HEK293 (cell line): ENCODE measurements at regions not wholly inside any gene's neighbourhood (a gene's known extent, or its start where the extent isn't known, plus 50 kb on each side); places are given as distances from the start of the nearest gene placed in this dataset.

Source experiments
- TF ChIP-seq, protein P1 (sequence below): fragments of 450-650 bp; formaldehyde crosslinking; IDR thresholded peaks from 2 replicates; pipeline ENCODE4 v1.5.1; 2016; ENCODE audit warnings: missing biosample characterization, missing genetic modification characterization
- TF ChIP-seq, protein P2 (sequence below): fragments of 450-650 bp; formaldehyde crosslinking; IDR thresholded peaks from 2 replicates; pipeline ENCODE4 v1.5.1; 2016; ENCODE audit warnings: missing biosample characterization, missing genetic modification characterization

DNA sequence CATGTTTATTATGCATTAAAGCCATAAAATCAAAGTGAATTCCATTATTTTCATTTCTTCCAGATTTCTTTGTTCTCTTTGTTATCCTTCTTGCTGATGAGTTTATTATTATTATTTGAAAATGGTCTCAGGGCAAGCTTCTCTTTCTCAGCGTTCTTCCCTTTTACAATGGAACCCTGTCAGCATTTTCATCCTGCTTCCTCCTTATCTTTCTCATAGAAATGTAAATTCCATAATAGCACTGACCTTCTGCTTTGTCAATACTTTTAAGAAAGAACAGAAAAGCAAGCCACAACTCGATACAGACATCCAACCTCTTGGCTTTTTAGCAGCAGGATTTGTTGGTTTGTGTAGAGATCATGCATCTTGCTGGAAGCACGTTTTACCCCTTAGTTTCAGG is 114.0 kb upstream of the BASP1 start:
- TF ChIP-seq, protein P1, sequence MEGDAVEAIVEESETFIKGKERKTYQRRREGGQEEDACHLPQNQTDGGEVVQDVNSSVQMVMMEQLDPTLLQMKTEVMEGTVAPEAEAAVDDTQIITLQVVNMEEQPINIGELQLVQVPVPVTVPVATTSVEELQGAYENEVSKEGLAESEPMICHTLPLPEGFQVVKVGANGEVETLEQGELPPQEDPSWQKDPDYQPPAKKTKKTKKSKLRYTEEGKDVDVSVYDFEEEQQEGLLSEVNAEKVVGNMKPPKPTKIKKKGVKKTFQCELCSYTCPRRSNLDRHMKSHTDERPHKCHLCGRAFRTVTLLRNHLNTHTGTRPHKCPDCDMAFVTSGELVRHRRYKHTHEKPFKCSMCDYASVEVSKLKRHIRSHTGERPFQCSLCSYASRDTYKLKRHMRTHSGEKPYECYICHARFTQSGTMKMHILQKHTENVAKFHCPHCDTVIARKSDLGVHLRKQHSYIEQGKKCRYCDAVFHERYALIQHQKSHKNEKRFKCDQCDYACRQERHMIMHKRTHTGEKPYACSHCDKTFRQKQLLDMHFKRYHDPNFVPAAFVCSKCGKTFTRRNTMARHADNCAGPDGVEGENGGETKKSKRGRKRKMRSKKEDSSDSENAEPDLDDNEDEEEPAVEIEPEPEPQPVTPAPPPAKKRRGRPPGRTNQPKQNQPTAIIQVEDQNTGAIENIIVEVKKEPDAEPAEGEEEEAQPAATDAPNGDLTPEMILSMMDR (tag by site-specific recombination): no peak
- TF ChIP-seq, protein P2, sequence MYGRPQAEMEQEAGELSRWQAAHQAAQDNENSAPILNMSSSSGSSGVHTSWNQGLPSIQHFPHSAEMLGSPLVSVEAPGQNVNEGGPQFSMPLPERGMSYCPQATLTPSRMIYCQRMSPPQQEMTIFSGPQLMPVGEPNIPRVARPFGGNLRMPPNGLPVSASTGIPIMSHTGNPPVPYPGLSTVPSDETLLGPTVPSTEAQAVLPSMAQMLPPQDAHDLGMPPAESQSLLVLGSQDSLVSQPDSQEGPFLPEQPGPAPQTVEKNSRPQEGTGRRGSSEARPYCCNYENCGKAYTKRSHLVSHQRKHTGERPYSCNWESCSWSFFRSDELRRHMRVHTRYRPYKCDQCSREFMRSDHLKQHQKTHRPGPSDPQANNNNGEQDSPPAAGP: no peak
